ENCODE measurements at regions not wholly inside any gene's neighbourhood (a gene's known extent, or its start where the extent isn't known, plus 50 kb on each side); places are given as distances from the start of the nearest gene placed in this dataset.

- DNase-seq (ENCODE audit: low read depth), result no peak
Measured at GRCh38 chr6:1551249-1551648, 58.5 kb upstream of the FOXC1 start.

DNA sequence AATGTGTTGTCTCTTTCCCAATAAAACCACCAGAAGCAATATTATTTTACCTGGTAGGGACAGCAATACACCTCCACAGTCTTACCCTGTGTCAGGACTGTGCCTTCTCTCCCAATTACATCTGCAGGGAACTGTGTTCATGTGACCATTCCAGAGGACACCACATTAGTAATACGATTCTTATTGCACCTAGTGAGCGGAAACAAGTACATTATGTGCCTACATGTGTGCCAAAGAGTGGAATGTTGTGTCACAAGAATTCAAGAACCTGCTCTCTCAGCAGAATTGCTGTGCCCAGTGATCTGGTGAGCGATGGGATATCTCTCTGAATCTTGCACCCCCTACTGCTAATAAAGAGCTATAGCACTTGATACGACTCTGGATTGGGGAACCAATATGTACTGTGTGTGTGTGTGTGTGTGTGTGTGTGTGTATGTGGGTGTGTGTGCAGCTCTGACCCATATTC is 57.4 kb upstream of the FOXC1 start:
- DNase-seq (ENCODE audit: low read depth), result peak; percentile 78

- DNase-seq (ENCODE audit: low read depth), result no peak
Measured at GRCh38 chr6:1553562-1554083, 56.1 kb upstream of the FOXC1 start.

DNA sequence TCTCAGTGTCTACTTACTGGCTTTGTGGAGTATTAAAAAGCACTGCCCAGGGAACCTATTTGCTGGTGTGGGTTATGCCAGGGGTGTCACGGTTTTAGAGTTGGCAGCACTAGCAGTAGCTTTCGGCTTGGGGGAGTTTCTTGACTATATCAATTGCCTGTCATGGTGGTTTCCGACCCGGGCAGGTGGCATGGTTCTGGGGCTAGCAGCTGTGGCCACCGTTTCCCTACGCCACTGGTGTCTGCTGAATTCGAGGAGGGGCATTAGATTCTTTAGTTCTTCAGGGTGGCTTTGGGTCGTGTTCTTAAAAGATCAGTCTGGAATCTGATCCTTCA is 55.6 kb upstream of the FOXC1 start:
- DNase-seq (ENCODE audit: low read depth), result no peak

GRCh38 chr6:1554476-1555310 is 55.0 kb upstream of the FOXC1 start:
- peak; percentile 56 for DNase-seq (ENCODE audit: low read depth)

DNA sequence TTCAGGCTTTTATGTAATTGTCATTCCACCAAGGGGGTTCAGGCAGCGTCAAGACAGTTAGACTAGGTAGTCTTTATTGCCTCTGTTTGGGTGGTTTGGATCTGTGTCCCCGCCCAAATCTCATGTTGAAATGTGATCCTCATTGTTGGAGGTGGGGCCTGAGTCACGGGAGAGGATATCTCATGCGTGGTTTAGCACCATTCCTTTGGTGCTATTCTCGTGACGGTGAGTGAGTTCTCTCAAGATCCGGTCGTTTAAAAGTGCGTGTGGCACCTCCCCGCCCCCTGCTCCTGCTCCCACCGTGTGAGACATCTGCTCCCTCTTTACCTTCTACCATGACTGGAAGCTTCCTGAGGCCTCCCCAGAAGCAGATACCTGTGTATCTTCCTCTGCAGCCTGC is 51.3 kb upstream of the FOXC1 start:
- no peak for DNase-seq (ENCODE audit: low read depth)

Data from fibroblast of gingiva (primary cell).